Smooth muscle cell (in vitro differentiated cells): ENCODE measurements at regions not wholly inside any gene's neighbourhood (a gene's known extent, or its start where the extent isn't known, plus 50 kb on each side); places are given as distances from the start of the nearest gene placed in this dataset. TPM values are rescaled to one million over a fixed set of nuclear protein-coding genes. Genes with fewer than 3 reads are reported as not detected.

Experiments used
- DNase-seq: peaks from one replicate; lab custom pipeline; 2025; ENCODE audit not compliant: unreplicated experiment; lab: John Stamatoyannopoulos, UW
- H2AFZ ChIP-seq: fragments of 200-600 bp; sonication (generic); 2 replicates; pipeline ENCODE4 v1.6.0; 2016; ENCODE audit warnings: antibody characterized with exemption, low read depth, mild to moderate bottlenecking
- H3F3A ChIP-seq: fragments of 200-600 bp; sonication (generic); 2 replicates; pipeline ENCODE4 v1.6.0; 2017; ENCODE audit warnings: antibody characterized with exemption, low read depth
- H3K27ac ChIP-seq: fragments of 200-600 bp; sonication (generic); 2 replicates; pipeline ENCODE4 v1.5.1; 2016; ENCODE audit warnings: low read depth, mild to moderate bottlenecking
- H3K27me3 ChIP-seq: fragments of 200-600 bp; sonication (generic); 2 replicates; pipeline ENCODE4 v1.6.1; 2016; ENCODE audit warnings: low read depth, mild to moderate bottlenecking
- H3K36me3 ChIP-seq: fragments of 200-600 bp; sonication (generic); 2 replicates; pipeline ENCODE4 v1.5.1; 2016; ENCODE audit warnings: low read depth
- H3K4me1 ChIP-seq: fragments of 200-600 bp; sonication (generic); 2 replicates; pipeline ENCODE4 v1.5.1; 2016; ENCODE audit warnings: low read depth
- H3K4me2 ChIP-seq: fragments of 200-600 bp; sonication (generic); 2 replicates; pipeline ENCODE4 v1.6.0; 2016; ENCODE audit warnings: mild to moderate bottlenecking
- H3K4me3 ChIP-seq: fragments of 200-600 bp; sonication (generic); 2 replicates; pipeline ENCODE4 v1.5.1; 2016; ENCODE audit warnings: mild to moderate bottlenecking
- H3K79me2 ChIP-seq: fragments of 200-600 bp; sonication (generic); 2 replicates; pipeline ENCODE4 v1.6.0; 2016; ENCODE audit warnings: low read depth, mild to moderate bottlenecking
- H3K9ac ChIP-seq: fragments of 200-600 bp; sonication (generic); 2 replicates; pipeline ENCODE4 v1.6.0; 2016; ENCODE audit warnings: low read depth
- H3K9me3 ChIP-seq: fragments of 200-600 bp; sonication (generic); replicated peaks from 2 replicates; pipeline ENCODE4 v1.5.1; 2016; ENCODE audit warnings: low read depth
- H4K20me1 ChIP-seq: fragments of 200-600 bp; sonication (generic); 2 replicates; pipeline ENCODE4 v1.6.0; 2016; ENCODE audit warnings: low read depth
- CTCF ChIP-seq: fragments of 200-600 bp; sonication (generic); IDR thresholded peaks from 2 replicates; pipeline ENCODE4 v1.5.1; 2017; ENCODE audit warnings: borderline replicate concordance, mild to moderate bottlenecking, antibody characterized with exemption; ENCODE audit not compliant: insufficient read depth, poor library complexity, severe bottlenecking
- WGBS: methylation state at CpG from one replicate; pipeline ENCODE4 v1.1.7; 2016; ENCODE audit warnings: low lambda C conversion rate; 5-methylcytosine and 5-hydroxymethylcytosine counted together
- small RNA-seq: library from RNA; depleted of rRNA; stranded (forward); fragments of <200 nt; gene quantifications from one replicate; pipeline ENCODE3, GENCODE V24; 2014

- no peak overlapping the region for H3K4me3 ChIP-seq
- no peaks in the 10 kb centered on the region for H3K36me3 ChIP-seq
- H3K9me3 ChIP-seq, result no peaks in the 10 kb centered on the region
- H3K27me3 ChIP-seq, result no peaks in the 10 kb centered on the region
- no peaks in the 10 kb centered on the region for H3K79me2 ChIP-seq
- peak overlapping the region; percentile 61 for H3K4me2 ChIP-seq
- peak overlapping the region; percentile 46 for H2AFZ ChIP-seq
- no peak for TF ChIP-seq CTCF
- H3K9ac ChIP-seq, result no peak overlapping the region
- peak overlapping the region; percentile 64 for H3K27ac ChIP-seq
- H3F3A ChIP-seq, result no peaks in the 10 kb centered on the region
- no peaks in the 10 kb centered on the region for H3K4me1 ChIP-seq
- DNase-seq, result no peak
- no peaks in the 10 kb centered on the region for H4K20me1 ChIP-seq
Observed at GRCh38 chr5:22908586-22908985, 55.4 kb upstream of the CDH12 start.

- 29% methylated on average over 1 of the region's 1 CpG for WGBS
- H3K4me1 ChIP-seq, result no peaks in the 10 kb centered on the region
- no peak overlapping the region for H3K4me3 ChIP-seq
- no peaks in the 10 kb centered on the region for H3K36me3 ChIP-seq
- peak overlapping the region; percentile 64 for H3K27ac ChIP-seq
- H3K27me3 ChIP-seq, result no peaks in the 10 kb centered on the region
- peak overlapping the region; percentile 61 for H3K4me2 ChIP-seq
- no peak overlapping the region for H3K9ac ChIP-seq
- no peak for TF ChIP-seq CTCF
- H3K9me3 ChIP-seq, result no peaks in the 10 kb centered on the region
- peak overlapping the region; percentile 46 for H2AFZ ChIP-seq
- no peaks in the 10 kb centered on the region for H3F3A ChIP-seq
- no peaks in the 10 kb centered on the region for H3K79me2 ChIP-seq
- no peaks in the 10 kb centered on the region for H4K20me1 ChIP-seq
- DNase-seq, result no peak
Observed at GRCh38 chr5:22908129-22908528, 55.0 kb upstream of the CDH12 start.

Small RNA genes in the stretch of these regions (small RNA-seq; reads per million reads assigned to genes)
- gene RF00019, result not detected
